Gastroesophageal sphincter (tissue), 4 donors: ENCODE measurements at regions not wholly inside any gene's neighbourhood (a gene's known extent, or its start where the extent isn't known, plus 50 kb on each side); places are given as distances from the start of the nearest gene placed in this dataset.

Experiments used
- ATAC-seq: fragments of 150-250 bp; one replicate; pipeline ENCODE4 v1.9.1; 2016; ENCODE audit warnings: mild to moderate bottlenecking, moderate library complexity
- H3K27ac ChIP-seq, 4 donors: fragments of 200-600 bp; sonication (generic) in 3 of 4; 1 replicate in 3 of 4; 2 replicates in 1 of 4; pipeline ENCODE4 v1.5.1; 2016 to 2019
- H3K27me3 ChIP-seq: fragments of 200-600 bp; sonication (generic); one replicate; pipeline ENCODE4 v1.5.1; 2019
- H3K36me3 ChIP-seq, 2 donors: fragments of 200-600 bp; sonication (generic); one replicate each; pipeline ENCODE4 v1.5.1; 2019; ENCODE audit warnings: control low read depth in 1 of 2
- H3K4me1 ChIP-seq, 3 donors: fragments of 200-600 bp; sonication (generic); 1 replicate in 2 of 3; 2 replicates in 1 of 3; pipeline ENCODE4 v1.5.1; 2016 to 2019; ENCODE audit warnings: control low read depth in 2 of 3
- H3K4me3 ChIP-seq, 2 donors: fragments of 200-600 bp; sonication (generic); one replicate each; pipeline ENCODE4 v1.5.1; 2019; ENCODE audit warnings: mild to moderate bottlenecking in 1 of 2, moderate library complexity in 1 of 2
- H3K9me3 ChIP-seq, 3 donors: fragments of 200-600 bp; sonication (generic); one replicate each; pipeline ENCODE4 v1.5.1; 2017 to 2019; ENCODE audit warnings: control low read depth in 2 of 3
- CTCF ChIP-seq, 4 experiments: fragments of 200-600 bp in 2 of 4; fragments of 450-650 bp in 2 of 4; sonication (generic) in 1 of 4; IDR thresholded peaks; one replicate each; pipeline ENCODE4 v1.5.1; 2017 to 2019; ENCODE audit warnings: antibody characterized with exemption in 4 of 4, mild to moderate bottlenecking in 2 of 4, moderate library complexity in 2 of 4
- EP300 ChIP-seq: sonication (generic); formaldehyde crosslinking; IDR thresholded peaks from one replicate; pipeline ENCODE4 v1.6.1; 2017; ENCODE audit warnings: antibody characterized with exemption, mild to moderate bottlenecking
- POLR2A ChIP-seq, 2 donors: fragments of 450-650 bp; IDR thresholded peaks; one replicate each; pipeline ENCODE4 v1.6.1; 2017; ENCODE audit warnings: antibody characterized with exemption in 2 of 2, mild to moderate bottlenecking in 2 of 2, moderate library complexity in 1 of 2
- POLR2AphosphoS5 ChIP-seq: sonication (generic); formaldehyde crosslinking; IDR thresholded peaks from one replicate; pipeline ENCODE4 v1.6.1; 2017; ENCODE audit warnings: antibody characterized with exemption
- WGBS, 2 donors: methylation state at CpG; one replicate each; pipeline ENCODE4 v1.1.5; 2018; ENCODE audit warnings: low coverage in 1 of 2; 5-methylcytosine and 5-hydroxymethylcytosine counted together

- ATAC-seq = no peak
These were observed 85.2 kb upstream of the POU3F3 start for GRCh38 chr2:104768694-104769093.

GRCh38 chr2:104769096-104769495 lies 84.8 kb upstream of the POU3F3 start:
- 82 to 100% methylated on average over 1 of the region's 1 CpG for WGBS, 2 donors
- no peak for ATAC-seq
- H3K4me3 ChIP-seq = no peak overlapping the region

More at GRCh38 chr2:104768694-104769093, 85.2 kb upstream of the POU3F3 start:
- Histone ChIP-seq H3K27me3 (no peaks in the 10 kb centered on the region), H3K36me3 (no peaks in the 10 kb centered on the region), H3K27ac (no peak overlapping the region), H3K4me3 (no peak overlapping the region), H3K9me3 (peaks cover 0 to 20% (median 0%) of the 10 kb centered on the region in 3 donors), H3K4me1 (no peaks in the 10 kb centered on the region)
- 52 to 69% methylated on average over 3 of the region's 3 CpGs for WGBS, 2 donors
- no peak for TF ChIP-seq POLR2A (IDR thresholded peaks at IDR 0.05)
- no peak for TF ChIP-seq CTCF (IDR thresholded peaks at IDR 0.05)
- no peak for TF ChIP-seq EP300
- no peak for TF ChIP-seq POLR2AphosphoS5

GRCh38 chr2:104772996-104773395 lies 80.9 kb upstream of the POU3F3 start:
- H3K9me3 ChIP-seq = peaks cover 0 to 20% (median 0%) of the 10 kb centered on the region in 3 donors
- ATAC-seq = no peak
- no peak for TF ChIP-seq EP300
- no peak for TF ChIP-seq CTCF (IDR thresholded peaks at IDR 0.05)
- TF ChIP-seq POLR2A (IDR thresholded peaks at IDR 0.05) = no peak
- no peak overlapping the region for H3K27ac ChIP-seq
- WGBS, 2 donors = 0 to 42% methylated on average over 1 of the region's 1 CpG
- no peak overlapping the region for H3K4me3 ChIP-seq
- H3K27me3 ChIP-seq = peaks cover 9% of the 10 kb centered on the region
- no peaks in the 10 kb centered on the region for H3K4me1 ChIP-seq
- no peaks in the 10 kb centered on the region for H3K36me3 ChIP-seq

More at GRCh38 chr2:104769096-104769495, 84.8 kb upstream of the POU3F3 start:
- Histone ChIP-seq H3K36me3 (no peaks in the 10 kb centered on the region), H3K27ac (no peak overlapping the region), H3K9me3 (peaks cover 0 to 20% (median 0%) of the 10 kb centered on the region in 3 donors), H3K27me3 (peaks cover 3% of the 10 kb centered on the region), H3K4me1 (no peaks in the 10 kb centered on the region)
- TF ChIP-seq CTCF (IDR thresholded peaks at IDR 0.05) (no peak), POLR2A (IDR thresholded peaks at IDR 0.05) (no peak)

GRCh38 chr2:104774631-104775030 lies 79.3 kb upstream of the POU3F3 start:
- H3K36me3 ChIP-seq = no peaks in the 10 kb centered on the region
- H3K4me3 ChIP-seq = no peak overlapping the region
- ATAC-seq = no peak
- H3K27me3 ChIP-seq = peaks cover 9% of the 10 kb centered on the region
- 0 to 11% methylated on average over 1 to 2 of the region's 3 CpGs for WGBS, 2 donors
- H3K9me3 ChIP-seq = peaks cover 0 to 15% (median 0%) of the 10 kb centered on the region in 3 donors
- H3K27ac ChIP-seq = no peak overlapping the region
- H3K4me1 ChIP-seq = no peaks in the 10 kb centered on the region
- no peak for TF ChIP-seq POLR2AphosphoS5
- TF ChIP-seq EP300 = no peak
- no peak for TF ChIP-seq CTCF (IDR thresholded peaks at IDR 0.05)
- no peak for TF ChIP-seq POLR2A (IDR thresholded peaks at IDR 0.05)

GRCh38 chr2:104777721-104778120 lies 76.2 kb upstream of the POU3F3 start:
- WGBS, 2 donors = 77 to 85% methylated on average over 2 of the region's 2 CpGs
- Histone ChIP-seq H3K27ac (no peak overlapping the region), H3K4me3 (no peak overlapping the region), H3K36me3 (no peaks in the 10 kb centered on the region), H3K27me3 (peaks cover 9% of the 10 kb centered on the region), H3K4me1 (no peaks in the 10 kb centered on the region), H3K9me3 (no peaks in the 10 kb centered on the region)
- no peak for ATAC-seq
- TF ChIP-seq POLR2A (IDR thresholded peaks at IDR 0.05) (no peak), CTCF (IDR thresholded peaks at IDR 0.05) (no peak), EP300 (no peak), POLR2AphosphoS5 (no peak)
